Frontal cortex (tissue), 3 donors: ENCODE measurements at regions not wholly inside any gene's neighbourhood (a gene's known extent, or its start where the extent isn't known, plus 50 kb on each side); places are given as distances from the start of the nearest gene placed in this dataset.

Source experiments
- DNase-seq, 2 donors: peaks; one replicate each; pipeline ENCODE4 v3.0.0; 2012; ENCODE audit warnings: low spot score in 2 of 2
- FAIRE-seq: peaks from 2 replicates; lab custom pipeline; 2012; peaks lifted over from hg19 to GRCh38; lab: Jason Lieb, UNC
- donor health status: control.
- donor health status: control.
- donor health status: control.

DNA sequence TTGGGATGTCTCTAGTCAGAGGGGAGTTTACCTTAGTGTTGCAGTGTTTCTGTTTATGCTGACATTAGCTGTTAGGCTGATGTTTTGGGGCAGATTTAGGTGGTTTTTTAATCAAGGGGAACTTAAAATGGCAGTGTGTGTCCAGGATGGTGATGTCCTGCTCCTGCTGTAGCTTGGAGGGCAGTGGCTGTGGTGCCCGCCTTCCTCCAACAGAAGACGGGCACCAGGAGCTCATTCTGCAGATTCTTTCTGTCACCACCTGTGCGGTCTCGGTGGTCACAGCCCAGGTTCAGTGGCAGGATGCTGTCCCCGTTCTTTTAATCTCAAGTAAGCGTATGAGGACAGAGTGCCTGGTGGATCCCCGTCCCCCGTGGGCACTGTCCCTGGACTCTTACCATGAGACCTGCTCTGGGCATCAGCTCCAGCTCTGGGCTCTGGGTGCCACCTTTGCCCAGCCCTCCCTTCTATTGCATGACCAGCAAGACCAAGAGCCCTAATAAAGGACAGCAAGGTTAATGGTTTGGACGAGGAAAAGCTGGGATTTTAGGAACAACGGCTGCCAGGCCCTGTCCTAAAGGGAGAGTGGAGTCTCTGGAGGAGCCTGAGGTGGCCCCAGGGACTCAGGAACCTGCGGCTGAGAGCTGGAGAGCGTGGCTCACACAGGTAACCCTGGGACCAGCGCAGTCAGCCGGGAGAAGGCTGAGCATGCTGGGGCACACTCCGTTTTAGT lies 217.3 kb downstream of the ERMARD start:
- no peak for FAIRE-seq
- DNase-seq: no peak

DNA sequence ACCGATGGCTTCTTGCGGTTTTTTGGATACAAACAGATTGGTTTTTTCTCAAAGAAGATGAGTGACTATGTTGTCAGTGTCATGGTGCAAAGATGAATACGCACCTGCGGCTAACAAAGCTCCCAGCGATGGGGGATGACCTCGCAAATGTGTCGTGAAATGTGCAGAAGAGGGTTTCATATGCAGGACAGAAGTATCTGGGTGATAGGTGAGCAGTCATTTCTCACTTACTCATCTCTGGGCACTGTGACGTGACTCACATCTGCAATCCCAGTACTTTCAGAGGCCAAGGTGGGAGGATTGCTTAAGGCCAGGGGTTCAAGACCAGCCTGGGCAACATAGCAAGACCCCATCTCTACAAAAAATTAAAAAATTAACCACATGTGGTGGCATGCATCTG lies 216.3 kb downstream of the ERMARD start:
- no peak for DNase-seq
- no peak for FAIRE-seq

DNA sequence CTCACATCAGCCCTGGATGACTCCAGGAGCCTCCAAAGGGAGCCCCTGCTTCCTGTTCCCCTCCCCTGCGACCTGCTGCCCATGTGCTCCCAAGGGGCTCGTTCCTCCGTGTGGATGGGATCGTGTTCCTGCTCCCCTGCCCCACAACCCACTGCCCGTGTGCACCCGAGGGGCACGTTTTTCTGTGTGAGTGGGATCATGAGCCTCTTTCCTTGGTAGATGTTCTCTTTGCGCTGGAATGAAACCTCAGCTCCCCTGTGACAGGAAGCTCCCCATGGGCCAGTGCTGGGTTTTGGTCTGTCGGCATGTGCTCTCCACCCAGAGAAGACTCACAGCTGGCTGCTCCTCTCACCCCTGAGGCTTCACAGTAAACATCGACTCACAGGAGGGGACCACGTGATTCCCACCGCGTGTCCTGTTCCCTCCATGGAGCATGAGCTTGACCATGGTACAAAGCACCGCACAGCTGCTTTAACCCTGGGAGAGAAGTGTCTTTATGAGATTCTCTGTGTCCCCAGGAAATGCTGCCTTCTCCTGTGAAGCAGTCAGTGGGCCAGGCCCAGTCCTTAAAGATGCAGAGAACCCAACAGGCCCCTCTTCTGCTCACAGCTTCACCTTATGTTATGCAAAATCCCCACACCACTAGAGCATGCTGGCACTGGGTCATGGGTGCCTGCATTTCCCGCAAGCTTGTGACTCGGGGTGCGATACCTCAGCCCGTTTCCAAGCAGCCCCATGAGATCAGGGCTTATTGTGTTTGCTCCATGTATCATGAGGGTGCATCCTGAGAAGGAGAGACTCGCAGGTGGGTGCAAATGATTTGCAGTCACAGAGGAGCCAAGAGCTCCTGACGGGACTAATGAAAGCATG lies 215.1 kb downstream of the ERMARD start:
- no peak for DNase-seq
- no peak for FAIRE-seq

DNA sequence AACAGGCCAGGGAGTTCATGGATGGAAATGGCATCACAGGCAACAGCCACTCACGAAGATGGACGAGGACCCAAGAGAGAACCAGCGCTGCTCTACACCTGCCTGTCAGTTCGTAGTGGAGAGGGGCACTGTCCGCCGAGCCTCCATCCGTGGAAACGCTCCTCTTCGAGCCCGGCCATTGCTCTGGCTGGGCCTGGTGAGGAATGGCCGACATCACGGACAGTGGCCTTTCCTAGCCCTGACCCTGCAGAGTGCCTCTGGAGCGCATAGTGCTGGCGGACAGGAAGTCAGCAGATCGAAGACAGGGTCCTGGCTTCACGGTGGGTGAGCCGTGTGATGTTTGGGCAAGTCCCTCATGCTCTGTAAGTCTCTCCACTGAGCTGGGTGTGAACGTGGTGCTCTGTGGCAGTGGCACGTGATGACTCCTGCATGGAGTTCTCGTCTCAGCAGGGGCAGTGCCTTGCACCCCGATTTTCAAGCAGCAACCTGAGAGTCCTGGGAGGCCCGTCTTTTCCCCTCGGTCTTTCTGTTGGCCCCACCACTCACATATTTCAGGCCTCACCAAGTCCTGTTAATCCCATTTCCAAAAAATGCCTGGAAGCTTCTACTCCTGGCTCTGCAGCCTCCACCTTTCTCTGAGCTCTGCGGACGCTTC lies 214.4 kb downstream of the ERMARD start:
- FAIRE-seq (no peak), DNase-seq (no peak)

DNA sequence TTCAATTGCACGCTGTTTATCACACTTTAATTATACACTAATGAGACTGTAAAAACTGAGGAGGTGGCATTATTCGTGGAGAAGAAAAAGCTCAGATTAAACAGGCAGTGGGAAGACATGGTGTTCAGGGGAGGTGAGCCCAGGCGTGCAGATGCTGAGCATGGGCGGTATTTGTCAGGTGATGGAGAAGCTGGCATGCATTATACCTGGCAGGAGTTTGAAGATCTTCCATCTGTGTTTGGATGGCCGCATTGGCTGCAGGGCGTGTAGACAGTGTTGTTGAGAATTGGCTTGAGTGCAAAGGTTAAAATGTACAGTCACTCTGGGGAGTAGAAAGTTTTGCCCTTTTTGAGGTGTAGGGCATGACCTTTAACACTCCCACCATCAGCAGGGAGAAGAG lies 213.8 kb downstream of the ERMARD start:
- DNase-seq (no peak), FAIRE-seq (no peak)

DNA sequence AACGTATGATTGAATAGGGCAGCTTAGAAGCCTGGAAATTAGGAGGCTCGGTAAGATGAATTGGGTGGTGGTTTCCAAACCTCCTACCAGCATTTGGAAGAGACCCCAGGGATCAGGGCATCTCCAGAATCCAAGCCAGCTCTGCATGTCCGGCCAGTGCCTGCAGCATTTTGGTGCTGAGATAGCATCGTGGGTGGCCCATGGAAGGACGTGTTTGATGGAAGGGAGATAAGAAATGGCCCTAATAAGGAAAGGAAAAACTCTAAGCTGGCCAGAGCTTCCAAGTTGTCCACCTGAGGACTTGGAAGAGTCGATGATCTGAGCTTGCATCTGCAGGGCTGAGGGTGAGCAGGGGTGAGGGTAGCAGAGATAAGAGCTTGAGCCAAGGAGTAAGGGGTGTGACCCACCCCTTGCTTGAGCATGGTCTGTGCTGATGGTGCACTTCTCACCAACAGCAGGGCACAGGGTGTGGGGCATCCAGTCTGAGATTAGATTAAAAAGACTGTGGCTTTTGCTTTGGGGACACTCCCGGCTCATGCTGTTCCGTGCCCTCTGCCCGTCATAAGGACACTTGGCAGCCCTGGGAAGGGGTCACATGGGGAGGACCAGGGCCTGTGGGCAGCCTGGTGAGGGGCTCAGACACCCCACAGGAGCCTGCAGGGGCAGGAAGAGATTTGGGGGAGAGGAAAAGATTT lies 213.2 kb downstream of the ERMARD start:
- no peak for DNase-seq
- FAIRE-seq: no peak

DNA sequence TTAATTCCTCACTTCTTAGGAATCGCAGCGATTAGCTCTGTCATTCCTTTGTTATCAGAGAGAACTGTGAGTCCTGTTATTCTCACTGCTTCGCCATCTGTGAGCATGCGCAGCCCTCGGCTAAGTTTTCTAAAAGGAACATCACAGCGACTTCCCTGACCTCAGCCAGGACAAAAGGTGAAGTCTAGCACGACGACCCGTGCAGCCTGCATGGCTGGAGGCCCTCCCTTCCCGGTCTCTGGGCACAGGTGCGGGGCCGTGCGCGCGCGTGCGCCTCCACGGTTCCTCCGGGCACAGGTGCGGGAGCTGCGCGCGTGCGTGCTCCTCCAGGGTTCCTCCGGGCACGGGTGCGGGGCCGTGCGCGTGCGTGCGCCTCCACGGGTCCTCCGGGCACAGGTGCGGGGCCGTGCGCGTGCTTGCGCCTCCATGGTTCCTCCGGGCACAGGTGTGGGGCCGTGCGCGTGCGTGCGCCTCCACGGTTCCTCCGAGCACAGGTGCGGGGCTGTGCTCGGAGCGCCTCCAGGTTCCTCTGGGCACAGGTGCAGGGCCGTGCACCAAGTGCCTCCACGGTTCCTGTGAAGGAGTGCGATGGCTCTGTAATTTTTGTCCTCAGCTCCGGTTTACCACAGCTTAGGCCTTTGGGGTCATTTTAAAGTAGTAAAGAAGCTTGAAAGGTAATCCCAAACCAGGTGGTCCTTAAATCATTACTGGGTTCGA lies 212.3 kb downstream of the ERMARD start:
- FAIRE-seq (no peak), DNase-seq (no peak)

DNA sequence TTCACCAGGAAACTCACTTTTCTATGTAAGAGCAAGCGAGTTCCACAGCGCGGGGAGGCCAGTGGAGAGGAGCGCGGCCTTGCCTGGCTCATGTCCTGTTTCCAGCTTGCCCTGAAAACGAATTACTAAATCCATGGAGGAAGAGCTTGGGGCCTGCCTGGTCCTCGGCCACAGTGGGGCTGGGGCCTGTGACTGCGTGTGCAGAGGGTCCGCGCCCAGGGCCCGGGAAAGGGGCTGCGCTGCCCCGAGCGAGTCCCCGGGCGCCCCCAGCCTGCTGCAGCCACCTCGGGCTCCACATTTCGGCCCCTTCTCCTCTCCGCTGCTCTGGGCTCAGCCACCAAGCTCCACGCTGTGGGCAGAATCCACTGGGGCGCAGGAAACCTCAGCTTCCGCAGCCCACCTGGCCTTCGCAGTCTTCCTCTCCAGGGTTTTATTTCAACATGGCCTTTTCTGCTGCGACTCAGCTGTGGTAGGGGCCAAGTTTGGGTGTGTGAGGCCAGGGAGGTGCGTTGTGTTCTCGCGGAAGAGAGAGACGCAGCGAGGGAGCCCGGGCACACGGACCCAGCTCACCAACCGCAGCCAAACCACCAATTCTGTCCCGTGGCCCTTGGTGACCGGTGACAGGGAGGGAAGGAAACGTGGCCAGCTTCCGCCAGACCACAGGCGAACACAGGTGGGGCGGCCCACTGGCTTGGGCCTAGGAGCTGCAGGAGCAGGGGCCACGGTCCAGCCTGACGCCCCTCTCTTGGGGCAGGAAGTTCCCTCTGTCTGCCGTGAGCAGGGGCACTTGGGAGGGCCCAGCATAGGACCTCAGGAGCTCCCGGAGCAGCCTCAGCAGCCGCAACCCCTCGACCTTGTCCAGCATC lies 211.4 kb downstream of the ERMARD start:
- no peak for FAIRE-seq

DNA sequence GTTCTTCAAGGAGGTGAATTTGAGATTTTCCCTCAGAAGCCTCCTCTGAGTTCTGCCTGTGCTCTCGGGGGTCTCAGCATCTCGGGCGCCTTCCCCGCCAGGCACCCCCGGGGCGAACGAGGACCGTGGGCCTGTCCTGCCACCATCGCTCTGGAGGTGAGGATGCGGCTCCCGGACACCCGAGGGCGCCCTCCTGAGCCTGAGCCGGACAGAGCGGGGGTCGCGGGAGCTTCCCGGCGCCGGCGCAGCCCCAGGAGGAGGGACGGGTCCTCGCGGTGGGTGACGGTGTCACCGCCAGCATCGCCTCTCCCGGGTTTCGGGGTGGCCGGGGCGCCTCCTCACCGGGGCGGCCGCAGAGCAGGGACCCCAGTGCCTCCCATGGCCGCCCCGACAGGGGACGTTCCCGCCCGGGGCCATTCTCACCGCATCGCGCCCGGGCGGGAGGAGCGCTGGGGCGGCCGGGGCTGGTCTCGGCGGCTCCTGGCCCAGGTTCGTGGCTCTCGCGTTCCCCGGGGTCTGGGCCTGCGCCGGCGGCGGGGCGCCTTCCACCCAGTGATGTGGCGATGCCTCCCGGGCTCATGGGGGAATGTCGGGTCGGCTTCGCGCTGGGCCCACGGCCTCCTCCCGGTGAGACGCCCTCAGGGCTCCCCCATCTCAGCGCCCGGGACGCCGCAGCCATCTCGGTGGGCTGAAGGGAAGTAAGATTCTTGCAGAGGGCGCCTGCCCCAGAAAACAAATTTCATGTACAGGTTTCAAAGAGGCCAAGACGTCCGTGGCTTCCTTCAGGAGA lies 210.5 kb downstream of the ERMARD start:
- FAIRE-seq (no peak), DNase-seq (peak in 1 of 2 donors; percentile 61)

More for the DNA sequence above, 211.4 kb downstream of the ERMARD start:
- no peak for DNase-seq

DNA sequence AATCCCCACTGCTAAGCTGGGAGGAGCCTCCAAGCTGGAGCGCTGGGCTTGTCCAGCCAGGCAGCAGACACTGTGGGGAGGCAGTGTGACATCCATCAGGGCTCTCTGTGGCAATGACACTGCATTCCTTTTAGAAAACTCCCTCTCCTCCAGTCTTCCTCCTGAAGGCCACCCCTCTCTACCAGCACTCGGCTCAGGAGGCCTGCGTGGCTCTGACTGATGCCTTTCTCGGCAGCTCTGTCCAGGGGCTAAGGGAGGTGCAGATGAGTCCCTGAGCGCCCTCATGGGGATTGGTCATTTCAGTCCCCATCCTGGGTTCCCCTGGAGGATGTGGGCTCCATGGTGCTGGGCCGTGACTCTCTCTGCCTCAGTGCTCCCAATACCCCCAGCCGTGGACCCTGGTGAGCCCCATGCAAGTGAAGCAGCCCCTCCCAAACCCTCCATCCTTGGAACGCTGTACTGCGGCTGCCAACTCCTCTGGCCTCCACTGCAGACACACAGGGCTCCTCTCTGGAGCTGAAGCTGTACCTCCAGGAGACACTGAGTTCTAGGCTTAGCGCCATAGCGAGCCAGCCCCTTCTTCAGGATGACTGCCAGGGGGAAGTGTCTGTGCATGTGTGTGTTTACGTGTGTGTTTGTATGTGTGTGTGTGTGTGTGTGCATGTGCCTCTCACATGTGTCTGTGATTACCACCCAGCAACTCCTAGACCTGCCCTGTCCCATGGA lies 209.6 kb downstream of the ERMARD start:
- no peak for FAIRE-seq
- DNase-seq: no peak

DNA sequence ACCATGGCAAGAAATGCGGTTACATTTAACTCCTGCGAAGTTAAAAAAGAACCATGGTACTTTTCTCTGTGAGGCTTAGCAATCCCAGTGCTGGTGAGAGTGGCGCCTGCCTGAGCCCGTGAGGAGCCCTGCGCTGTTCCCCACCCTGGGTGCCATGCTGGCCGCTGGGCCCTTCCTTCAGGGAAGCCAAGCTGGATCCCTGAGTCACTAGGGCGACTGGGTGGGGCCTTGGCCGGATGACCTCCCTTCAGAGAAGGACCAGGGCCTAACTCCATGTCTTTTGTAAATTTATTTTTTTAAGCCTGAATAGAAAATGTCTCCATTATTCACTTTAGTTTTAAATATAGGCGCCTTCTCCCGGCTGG lies 209.1 kb downstream of the ERMARD start:
- no peak for FAIRE-seq

DNA sequence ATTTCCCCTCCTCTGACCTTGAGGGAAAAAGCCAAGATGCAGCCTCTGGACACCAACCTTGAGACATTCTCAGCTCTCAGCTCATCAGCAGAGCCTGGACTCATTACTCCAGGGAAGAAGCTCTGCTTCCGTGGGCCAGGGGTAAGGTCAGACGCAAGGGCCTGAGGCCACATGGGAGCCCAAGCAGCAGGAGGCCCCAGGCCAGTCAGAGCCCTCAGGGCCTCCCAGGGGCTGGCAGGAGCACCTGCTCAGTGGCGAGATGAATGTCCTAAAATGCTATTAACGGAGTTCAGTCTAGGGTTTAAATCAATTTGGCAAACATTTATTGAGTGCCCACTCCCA lies 208.6 kb downstream of the ERMARD start:
- FAIRE-seq (no peak), DNase-seq (no peak)

More for the DNA sequence above, 209.1 kb downstream of the ERMARD start:
- DNase-seq: no peak

DNA sequence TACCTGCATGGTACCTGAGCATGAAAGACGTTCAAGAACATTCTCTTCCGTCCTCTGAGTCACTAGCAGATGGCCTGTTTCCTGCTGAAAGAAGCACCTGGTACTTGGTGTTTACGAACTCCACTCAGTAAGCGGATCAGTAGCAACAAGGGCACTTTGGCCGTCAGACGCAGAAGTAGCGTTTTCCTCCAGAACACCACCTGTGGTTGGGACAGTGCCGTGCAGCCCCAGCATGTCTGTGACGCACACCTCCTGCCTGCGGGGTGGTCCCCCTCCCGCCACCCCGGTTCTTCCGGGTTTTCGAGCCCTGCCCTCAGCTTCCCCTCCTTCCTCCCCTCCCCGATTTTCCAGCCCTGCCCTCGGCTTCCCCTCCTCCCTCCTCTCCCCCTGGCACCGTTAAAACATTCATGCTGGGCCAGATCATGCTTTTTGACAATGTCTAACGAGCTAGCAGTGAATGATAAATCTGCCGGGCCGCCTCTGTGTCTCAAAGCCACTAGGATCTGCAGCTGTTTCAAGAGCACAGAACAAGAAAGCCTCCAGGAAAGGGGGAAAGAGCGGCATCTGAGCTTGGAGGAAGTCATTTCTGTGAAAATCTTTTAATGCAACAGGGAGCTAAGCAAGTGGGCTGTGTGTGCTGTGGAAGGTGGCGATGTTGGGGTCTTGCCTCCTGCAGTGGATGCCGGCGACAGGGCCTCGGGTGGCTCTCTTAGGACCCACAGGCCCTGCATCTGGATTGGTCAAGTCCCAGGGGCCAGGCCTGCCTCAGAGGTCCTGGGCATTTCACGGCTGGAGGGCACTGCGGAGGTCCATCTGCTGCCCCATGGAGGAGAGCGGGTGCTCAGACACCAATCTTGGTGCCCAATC lies 207.9 kb downstream of the ERMARD start:
- no peak for FAIRE-seq
- DNase-seq: no peak

DNA sequence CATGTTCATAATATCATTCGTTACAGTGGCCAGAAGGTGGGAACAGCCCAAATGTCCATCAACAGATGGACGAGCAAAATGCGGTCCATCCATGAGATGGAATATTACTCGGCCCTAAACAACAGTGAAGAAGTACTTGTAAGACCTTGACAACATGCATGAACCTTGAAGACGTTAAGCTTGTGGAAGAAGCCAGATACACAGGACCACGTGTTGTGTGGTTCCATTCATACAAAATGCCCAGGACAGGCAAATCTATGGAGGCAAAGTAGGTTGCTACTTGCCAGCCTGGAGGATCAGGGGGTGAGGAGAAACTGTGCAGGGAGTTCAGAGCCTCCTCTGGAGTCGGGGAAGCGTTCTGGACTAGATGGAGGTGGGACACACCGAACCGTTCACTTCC lies 207.1 kb downstream of the ERMARD start:
- FAIRE-seq (no peak), DNase-seq (no peak)

DNA sequence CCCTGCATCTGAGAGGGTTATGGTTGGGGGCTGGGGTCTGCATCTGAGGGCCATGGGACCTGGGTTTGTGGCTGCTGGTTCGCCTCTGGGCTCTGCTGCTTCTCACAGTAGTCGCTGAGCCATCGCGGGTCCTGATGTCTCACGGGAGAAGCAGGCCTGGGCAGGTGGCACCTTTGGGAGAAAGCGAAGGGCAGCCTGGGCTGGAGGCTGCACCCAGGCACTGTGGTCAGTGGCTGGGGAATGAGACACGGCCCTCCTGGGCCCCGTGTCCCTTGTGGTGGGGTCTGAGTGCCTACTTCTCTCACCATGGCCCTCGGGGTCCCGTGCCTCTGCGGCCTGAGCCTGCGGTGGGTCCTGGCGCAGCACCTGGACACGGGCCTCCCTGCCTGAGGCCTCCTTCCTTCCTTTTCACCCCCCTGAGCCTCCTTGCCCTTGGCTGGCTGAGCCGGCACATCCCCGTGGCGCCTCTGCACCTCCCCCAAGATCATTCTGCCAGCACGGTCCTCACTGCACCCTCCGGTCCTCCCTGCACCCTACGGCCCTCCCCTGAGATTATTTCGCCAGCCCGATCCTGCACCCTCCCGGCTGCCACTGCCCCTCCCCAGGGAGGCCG lies 206.0 kb downstream of the ERMARD start:
- FAIRE-seq: no peak

DNA sequence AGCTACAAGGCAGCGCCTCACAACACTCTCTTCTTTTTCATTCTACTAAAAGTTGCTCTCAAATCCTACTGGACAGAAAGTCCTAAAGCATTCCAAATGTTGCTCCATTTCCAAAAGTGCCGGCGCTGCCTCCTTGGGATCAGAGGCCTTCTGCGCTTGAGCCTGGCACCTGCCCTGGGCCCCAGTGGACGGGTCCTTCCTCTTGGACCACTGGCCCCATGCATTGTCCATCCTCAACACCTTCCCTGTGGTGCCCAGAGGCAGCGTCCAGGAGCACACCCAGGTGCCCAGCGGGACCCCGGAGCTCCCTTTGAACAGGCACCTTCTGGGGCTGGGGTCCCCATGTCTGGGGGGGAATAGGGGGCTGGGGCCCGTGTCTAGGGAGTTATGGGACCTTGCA lies 205.2 kb downstream of the ERMARD start:
- FAIRE-seq: no peak
- no peak for DNase-seq

More for the DNA sequence above, 206.0 kb downstream of the ERMARD start:
- DNase-seq: no peak
